GM13976 (cell line): ENCODE measurements at regions not wholly inside any gene's neighbourhood (a gene's known extent, or its start where the extent isn't known, plus 50 kb on each side); places are given as distances from the start of the nearest gene placed in this dataset.
"Not testable (repeated sequence)": the region's sequence is repeated elsewhere in the genome, so short reads cannot be mapped to it uniquely, and the experiment has no call there.

Source experiments
- DNase-seq: peaks from one replicate; pipeline ENCODE4 v3.0.0; 2012; ENCODE audit warnings: low spot score
- in situ Hi-C: fragments of 300-500 bp; cut with MboI; formaldehyde crosslinking; loops from one replicate; pipeline ENCODE4 v1.12.0; 2022; ENCODE audit warnings: low sequenced_read_pairs, mixed read lengths, inconsistent platforms; ENCODE audit not compliant: unreplicated experiment

GRCh38 chr1:145500251-145500650, 74.8 kb upstream of the NBPF20 start:
- in situ Hi-C loops, DNase-seq: not testable (repeated sequence)

- not testable (repeated sequence) for DNase-seq
Observed at GRCh38 chr1:145495077-145495871, 69.9 kb upstream of the NBPF20 start.

DNA sequence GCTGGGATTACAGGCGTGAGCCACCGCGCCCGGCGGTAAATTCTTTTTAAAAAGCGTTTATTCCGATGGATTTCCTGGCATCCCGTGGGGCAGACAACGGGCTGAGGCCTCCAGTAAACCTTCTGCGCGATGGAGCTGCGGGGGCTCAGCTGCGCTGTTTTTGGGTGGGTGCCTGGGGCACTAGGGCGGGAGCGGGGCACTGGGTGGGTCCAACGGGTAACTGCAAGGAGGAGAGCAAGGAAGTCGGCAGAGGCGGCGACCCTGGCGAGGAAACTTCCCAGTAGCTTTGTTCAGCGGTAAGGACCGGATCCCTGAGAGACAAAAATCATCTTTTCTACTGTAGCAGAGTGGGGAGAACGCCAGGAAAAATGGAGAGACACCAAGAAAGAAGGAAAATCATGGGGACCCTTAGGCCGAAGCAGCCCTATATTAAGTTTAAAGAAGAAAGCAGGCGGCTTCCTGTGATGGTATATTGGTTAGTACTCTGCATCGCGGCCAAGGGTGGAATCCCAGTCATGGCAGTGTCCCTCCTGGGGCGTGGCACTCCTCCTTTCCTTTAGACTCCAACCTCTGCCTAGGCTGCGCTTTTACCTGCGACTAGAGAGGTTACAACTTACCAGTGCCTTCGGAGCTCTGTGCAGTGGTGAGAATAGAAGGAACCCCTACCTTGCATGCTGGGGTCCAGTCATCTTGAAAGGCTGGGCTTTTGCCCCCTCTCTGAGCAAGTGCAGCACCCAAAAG, 63.0 kb upstream of the NBPF20 start:
- DNase-seq, in situ Hi-C loops: not testable (repeated sequence)

More at GRCh38 chr1:145495077-145495871, 69.9 kb upstream of the NBPF20 start:
- in situ Hi-C loops = not testable (repeated sequence)

- DNase-seq = not testable (repeated sequence)
Observed at GRCh38 chr1:145487156-145487555, 61.8 kb upstream of the NBPF20 start.

GRCh38 chr1:145484257-145484656, 58.9 kb upstream of the NBPF20 start:
- DNase-seq, in situ Hi-C loops: not testable (repeated sequence)

More at GRCh38 chr1:145487156-145487555, 61.8 kb upstream of the NBPF20 start:
- in situ Hi-C loops = not testable (repeated sequence)

DNA sequence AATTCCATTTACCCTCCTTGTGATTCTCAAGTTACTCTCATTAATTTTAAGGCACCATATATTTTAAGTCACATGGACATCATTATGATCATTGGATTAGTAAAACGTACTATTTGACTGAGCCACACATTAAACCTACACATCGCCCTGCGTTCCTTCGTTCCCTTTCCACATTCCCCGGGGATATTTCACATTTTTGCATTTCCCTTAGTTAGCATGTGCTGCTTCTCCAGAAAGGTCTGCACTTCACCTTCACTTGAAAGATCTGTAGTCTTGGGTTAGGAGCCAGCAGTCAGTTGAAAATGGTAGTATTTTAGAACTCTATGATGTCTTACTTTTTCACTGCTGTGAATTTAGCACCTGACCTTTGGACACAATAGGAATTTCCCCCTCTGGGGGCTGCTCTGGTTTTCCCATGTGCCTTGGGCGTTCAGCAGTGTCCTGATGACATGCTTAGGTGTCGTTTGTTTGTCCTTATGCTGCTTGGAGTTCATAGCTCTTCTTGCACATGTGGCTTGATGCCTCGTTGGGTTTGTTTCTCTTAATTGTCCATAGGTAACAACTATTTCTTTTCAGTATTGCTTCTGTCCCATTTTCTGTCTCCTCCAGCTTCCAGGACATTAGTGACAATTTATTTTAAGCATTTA, 56.9 kb upstream of the NBPF20 start:
- DNase-seq, in situ Hi-C loops: not testable (repeated sequence)

- DNase-seq, in situ Hi-C loops: not testable (repeated sequence)
Observed at GRCh38 chr1:145475962-145476361, 50.6 kb upstream of the NBPF20 start.

- DNase-seq, in situ Hi-C loops: not testable (repeated sequence)
Observed at GRCh38 chr1:145475369-145475915, 50.0 kb upstream of the NBPF20 start.
